Neural cell (in vitro differentiated cells): ENCODE measurements at regions not wholly inside any gene's neighbourhood (a gene's known extent, or its start where the extent isn't known, plus 50 kb on each side); places are given as distances from the start of the nearest gene placed in this dataset.

Experiments used
- H2AFZ ChIP-seq: fragments of 200-600, 300-800 bp; sonication (generic), shearing (Covaris generic); 2 replicates; pipeline ENCODE4 v1.6.0; 2014; ENCODE audit warnings: low read depth, mild to moderate bottlenecking, antibody characterized with exemption, low read length, moderate library complexity
- H3F3A ChIP-seq: fragments of 200-600 bp; shearing (Covaris generic); 2 replicates; pipeline ENCODE4 v1.6.1; 2016; ENCODE audit warnings: mild to moderate bottlenecking, moderate library complexity, mixed read lengths, antibody characterized with exemption, low read length; ENCODE audit not compliant: insufficient read depth, poor library complexity, severe bottlenecking
- H3K27ac ChIP-seq: fragments of 200-600, 300-800 bp; sonication (generic), shearing (Covaris generic); 2 replicates; pipeline ENCODE4 v1.5.1; 2014; ENCODE audit warnings: mild to moderate bottlenecking, low read length, moderate library complexity
- H3K27me3 ChIP-seq: fragments of 300-800, 200-600 bp; sonication (generic), shearing (Covaris generic); 2 replicates; pipeline ENCODE4 v1.6.0; 2014; ENCODE audit warnings: mild to moderate bottlenecking, low read depth, low read length, moderate library complexity; ENCODE audit not compliant: insufficient read depth
- H3K36me3 ChIP-seq: fragments of 300-800, 200-600 bp; sonication (generic), shearing (Covaris generic); 2 replicates; pipeline ENCODE4 v1.5.1; 2014; ENCODE audit warnings: mild to moderate bottlenecking, antibody characterized with exemption, low read length, moderate library complexity; ENCODE audit not compliant: insufficient read depth
- H3K4me2 ChIP-seq: fragments of 300-800, 200-600 bp; sonication (generic), shearing (Covaris generic); 2 replicates; pipeline ENCODE4 v1.6.0; 2014; ENCODE audit warnings: mild to moderate bottlenecking, low read length
- H3K4me3 ChIP-seq: fragments of 300-800, 200-600 bp; sonication (generic), shearing (Covaris generic); 2 replicates; pipeline ENCODE4 v1.5.1; 2014; ENCODE audit warnings: mild to moderate bottlenecking, low read length, moderate library complexity
- H3K79me2 ChIP-seq: fragments of 200-600 bp; shearing (Covaris generic); replicated peaks from 2 replicates; pipeline ENCODE4 v1.6.0; 2014; ENCODE audit warnings: mild to moderate bottlenecking, low read length, moderate library complexity; ENCODE audit not compliant: insufficient read depth
- H3K9ac ChIP-seq: fragments of 300-800, 200-600 bp; sonication (generic), shearing (Covaris generic); 2 replicates; pipeline ENCODE4 v1.6.1; 2016; ENCODE audit warnings: mild to moderate bottlenecking, low read length, mixed read lengths
- H3K9me2 ChIP-seq: fragments of 200-600 bp; shearing (Covaris generic); 2 replicates; pipeline ENCODE4 v1.6.1; 2016; ENCODE audit warnings: mild to moderate bottlenecking, low read length, mixed read lengths; ENCODE audit not compliant: insufficient read depth
- H3K9me3 ChIP-seq: fragments of 200-600, 300-800 bp; sonication (generic), shearing (Covaris generic); 2 replicates; pipeline ENCODE4 v1.6.1; 2016; ENCODE audit warnings: mild to moderate bottlenecking, mixed run types, low read length, moderate library complexity, mixed read lengths
- H4K20me1 ChIP-seq: fragments of 200-600 bp; shearing (Covaris generic); 2 replicates; pipeline ENCODE4 v1.6.1; 2016; ENCODE audit warnings: mild to moderate bottlenecking, mixed run types; ENCODE audit not compliant: insufficient read depth
- EP300 ChIP-seq: fragments of 450-650 bp; conservative IDR thresholded peaks from 2 replicates; pipeline ENCODE4 v1.6.1; 2014; ENCODE audit warnings: antibody characterized with exemption, mild to moderate bottlenecking, moderate library complexity; ENCODE audit not compliant: poor library complexity, severe bottlenecking
- EZH2 ChIP-seq: fragments of 200-600, 300-800 bp; shearing (Covaris generic), sonication (generic); IDR thresholded peaks from 2 replicates; pipeline ENCODE4 v1.6.1; 2014; ENCODE audit warnings: antibody characterized with exemption, low read length, borderline replicate concordance, mild to moderate bottlenecking; ENCODE audit not compliant: insufficient read depth, poor library complexity, severe bottlenecking
- MXI1 ChIP-seq: fragments of 450-650 bp; conservative IDR thresholded peaks from 2 replicates; pipeline ENCODE4 v1.6.1; 2014; ENCODE audit warnings: antibody characterized with exemption, mild to moderate bottlenecking; ENCODE audit not compliant: poor library complexity, severe bottlenecking
- POLR2AphosphoS5 ChIP-seq: IDR thresholded peaks from 2 replicates; pipeline ENCODE4 v1.6.1; 2012
- RAD21 ChIP-seq: fragments of 450-650 bp; conservative IDR thresholded peaks from 2 replicates; pipeline ENCODE4 v1.6.1; 2014; ENCODE audit warnings: antibody characterized with exemption, mild to moderate bottlenecking, moderate library complexity
- SMC3 ChIP-seq: fragments of 450-650 bp; conservative IDR thresholded peaks from 2 replicates; pipeline ENCODE4 v1.6.1; 2014; ENCODE audit warnings: antibody characterized with exemption, mild to moderate bottlenecking, moderate library complexity; ENCODE audit not compliant: poor library complexity
- TAF1 ChIP-seq: IDR thresholded peaks from 2 replicates; pipeline ENCODE4 v1.6.1; 2012; ENCODE audit warnings: low read depth
- TF ChIP-seq, protein P1 (sequence below): IDR thresholded peaks from 2 replicates; pipeline ENCODE4 v1.6.1; 2012; ENCODE audit warnings: borderline replicate concordance
- TF ChIP-seq, protein P2 (sequence below): fragments of 450-650 bp; IDR thresholded peaks from 2 replicates; pipeline ENCODE4 v1.5.1; 2014; ENCODE audit warnings: antibody characterized with exemption, mild to moderate bottlenecking, moderate library complexity; ENCODE audit not compliant: poor library complexity, severe bottlenecking

DNA sequence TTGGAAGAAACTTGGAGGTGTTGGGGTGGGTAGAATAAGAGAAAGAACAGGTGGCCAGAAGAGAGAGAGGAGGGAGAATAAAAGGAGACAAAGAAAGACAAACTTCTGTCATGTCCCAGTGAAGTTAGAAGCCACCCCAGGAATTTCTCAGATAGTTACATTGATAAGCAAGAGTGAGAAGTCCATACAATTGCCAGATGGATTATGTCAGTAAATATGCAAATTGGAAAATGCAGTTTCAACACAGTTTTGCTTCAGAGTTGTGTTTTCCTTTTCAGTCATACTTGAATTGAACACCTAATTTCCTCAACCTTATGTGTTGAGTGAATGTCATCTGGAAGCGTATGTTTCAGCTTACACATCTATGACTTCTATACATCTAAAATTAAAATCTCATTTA, 139.2 kb downstream of the RXFP2 start:
- no peak overlapping the region for H2AFZ ChIP-seq
- H3K4me3 ChIP-seq, result no peak overlapping the region
- no peak overlapping the region for H3K9ac ChIP-seq
- no peaks in the 10 kb centered on the region for H3K36me3 ChIP-seq
- no peak overlapping the region for H3K4me2 ChIP-seq
- TF ChIP-seq, protein P1, sequence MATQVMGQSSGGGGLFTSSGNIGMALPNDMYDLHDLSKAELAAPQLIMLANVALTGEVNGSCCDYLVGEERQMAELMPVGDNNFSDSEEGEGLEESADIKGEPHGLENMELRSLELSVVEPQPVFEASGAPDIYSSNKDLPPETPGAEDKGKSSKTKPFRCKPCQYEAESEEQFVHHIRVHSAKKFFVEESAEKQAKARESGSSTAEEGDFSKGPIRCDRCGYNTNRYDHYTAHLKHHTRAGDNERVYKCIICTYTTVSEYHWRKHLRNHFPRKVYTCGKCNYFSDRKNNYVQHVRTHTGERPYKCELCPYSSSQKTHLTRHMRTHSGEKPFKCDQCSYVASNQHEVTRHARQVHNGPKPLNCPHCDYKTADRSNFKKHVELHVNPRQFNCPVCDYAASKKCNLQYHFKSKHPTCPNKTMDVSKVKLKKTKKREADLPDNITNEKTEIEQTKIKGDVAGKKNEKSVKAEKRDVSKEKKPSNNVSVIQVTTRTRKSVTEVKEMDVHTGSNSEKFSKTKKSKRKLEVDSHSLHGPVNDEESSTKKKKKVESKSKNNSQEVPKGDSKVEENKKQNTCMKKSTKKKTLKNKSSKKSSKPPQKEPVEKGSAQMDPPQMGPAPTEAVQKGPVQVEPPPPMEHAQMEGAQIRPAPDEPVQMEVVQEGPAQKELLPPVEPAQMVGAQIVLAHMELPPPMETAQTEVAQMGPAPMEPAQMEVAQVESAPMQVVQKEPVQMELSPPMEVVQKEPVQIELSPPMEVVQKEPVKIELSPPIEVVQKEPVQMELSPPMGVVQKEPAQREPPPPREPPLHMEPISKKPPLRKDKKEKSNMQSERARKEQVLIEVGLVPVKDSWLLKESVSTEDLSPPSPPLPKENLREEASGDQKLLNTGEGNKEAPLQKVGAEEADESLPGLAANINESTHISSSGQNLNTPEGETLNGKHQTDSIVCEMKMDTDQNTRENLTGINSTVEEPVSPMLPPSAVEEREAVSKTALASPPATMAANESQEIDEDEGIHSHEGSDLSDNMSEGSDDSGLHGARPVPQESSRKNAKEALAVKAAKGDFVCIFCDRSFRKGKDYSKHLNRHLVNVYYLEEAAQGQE, result no peak
- TF ChIP-seq EP300 (no peak), RAD21 (no peak), EZH2 (no peak), SMC3 (no peak), POLR2AphosphoS5 (no peak), MXI1 (no peak), TAF1 (no peak)
- TF ChIP-seq, protein P2, sequence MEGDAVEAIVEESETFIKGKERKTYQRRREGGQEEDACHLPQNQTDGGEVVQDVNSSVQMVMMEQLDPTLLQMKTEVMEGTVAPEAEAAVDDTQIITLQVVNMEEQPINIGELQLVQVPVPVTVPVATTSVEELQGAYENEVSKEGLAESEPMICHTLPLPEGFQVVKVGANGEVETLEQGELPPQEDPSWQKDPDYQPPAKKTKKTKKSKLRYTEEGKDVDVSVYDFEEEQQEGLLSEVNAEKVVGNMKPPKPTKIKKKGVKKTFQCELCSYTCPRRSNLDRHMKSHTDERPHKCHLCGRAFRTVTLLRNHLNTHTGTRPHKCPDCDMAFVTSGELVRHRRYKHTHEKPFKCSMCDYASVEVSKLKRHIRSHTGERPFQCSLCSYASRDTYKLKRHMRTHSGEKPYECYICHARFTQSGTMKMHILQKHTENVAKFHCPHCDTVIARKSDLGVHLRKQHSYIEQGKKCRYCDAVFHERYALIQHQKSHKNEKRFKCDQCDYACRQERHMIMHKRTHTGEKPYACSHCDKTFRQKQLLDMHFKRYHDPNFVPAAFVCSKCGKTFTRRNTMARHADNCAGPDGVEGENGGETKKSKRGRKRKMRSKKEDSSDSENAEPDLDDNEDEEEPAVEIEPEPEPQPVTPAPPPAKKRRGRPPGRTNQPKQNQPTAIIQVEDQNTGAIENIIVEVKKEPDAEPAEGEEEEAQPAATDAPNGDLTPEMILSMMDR, result no peak
- H4K20me1 ChIP-seq, result no peaks in the 10 kb centered on the region
- no peaks in the 10 kb centered on the region for H3K9me2 ChIP-seq
- no peaks in the 10 kb centered on the region for H3K79me2 ChIP-seq
- H3K27me3 ChIP-seq, result no peaks in the 10 kb centered on the region
- H3F3A ChIP-seq, result no peaks in the 10 kb centered on the region
- no peak overlapping the region for H3K27ac ChIP-seq
- no peaks in the 10 kb centered on the region for H3K9me3 ChIP-seq

DNA sequence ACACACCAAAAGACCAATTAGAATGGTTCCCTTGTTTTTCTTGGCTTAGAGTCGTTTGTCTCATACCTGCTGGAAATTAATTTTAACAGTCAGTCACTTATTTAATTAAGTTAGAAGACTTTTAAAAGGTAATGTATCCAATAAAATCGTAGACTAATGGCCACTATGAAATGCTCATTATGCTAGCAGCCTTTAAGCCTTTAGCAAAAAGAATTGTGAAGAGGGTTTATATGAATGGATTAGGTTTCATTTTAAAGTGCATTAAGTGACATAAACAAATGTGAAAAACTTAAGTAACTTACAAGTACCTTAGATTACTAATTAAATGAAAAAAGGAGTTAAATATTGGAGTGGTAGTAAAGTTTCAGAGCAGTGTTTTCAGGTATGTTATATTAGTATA, 139.6 kb downstream of the RXFP2 start:
- Histone ChIP-seq H3K27me3 (no peaks in the 10 kb centered on the region), H3K9me2 (no peaks in the 10 kb centered on the region), H3K9me3 (no peaks in the 10 kb centered on the region)

More for the DNA sequence above, 139.6 kb downstream of the RXFP2 start:
- Histone ChIP-seq H4K20me1 (no peaks in the 10 kb centered on the region), H3K4me2 (no peak overlapping the region), H3K36me3 (no peaks in the 10 kb centered on the region), H3K79me2 (no peaks in the 10 kb centered on the region), H3F3A (no peaks in the 10 kb centered on the region), H3K9ac (no peak overlapping the region), H3K27ac (no peak overlapping the region), H2AFZ (no peak overlapping the region), H3K4me3 (no peak overlapping the region)
- TF ChIP-seq MXI1 (no peak), SMC3 (no peak)
